ENCODE measurements at regions not wholly inside any gene's neighbourhood (a gene's known extent, or its start where the extent isn't known, plus 50 kb on each side); places are given as distances from the start of the nearest gene placed in this dataset.

DNA sequence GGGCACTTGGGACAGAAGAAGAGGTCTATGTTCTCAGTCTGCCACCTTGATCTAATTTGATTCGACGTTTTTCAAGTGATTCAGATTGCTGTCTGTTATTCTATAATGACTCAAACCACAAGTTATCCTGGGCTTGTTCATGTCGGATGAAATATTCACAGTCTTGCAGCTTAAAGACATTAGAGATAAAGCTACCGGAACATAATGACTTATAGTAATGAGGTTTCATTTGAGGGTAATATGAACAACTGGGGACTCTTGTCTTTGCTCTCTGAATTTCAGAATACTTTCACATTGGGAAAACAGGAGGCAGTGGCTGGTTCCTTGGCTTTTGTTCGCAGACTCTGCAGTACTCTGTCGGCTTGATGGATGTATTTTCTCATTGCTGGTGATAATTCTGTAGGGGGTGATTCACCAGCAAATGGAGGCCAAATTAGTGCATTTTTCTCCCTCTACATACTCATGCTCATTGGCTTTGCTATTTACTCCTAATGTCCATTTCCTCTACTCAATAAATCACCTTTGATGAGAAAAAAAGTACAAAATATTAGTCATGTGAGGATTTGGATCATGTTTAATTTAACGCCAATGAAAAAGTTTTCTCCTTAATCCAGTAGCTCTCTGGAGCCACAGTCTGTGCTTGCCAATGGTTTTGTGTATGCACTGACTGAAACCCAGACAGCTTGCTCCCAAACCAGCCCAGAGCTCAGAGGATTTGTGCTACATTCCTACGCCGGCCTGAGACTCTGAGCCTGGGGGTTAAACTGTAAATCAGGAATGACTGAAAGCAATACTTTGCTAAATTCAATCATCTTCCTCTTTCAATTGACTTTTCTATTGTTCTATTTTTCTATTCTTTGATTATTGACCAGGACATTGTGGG, 154.7 kb upstream of the ANKH start:
- TF ChIP-seq POLR2A (IDR thresholded peaks at IDR 0.05; ENCODE audit: low read length): no peak
- no peak for TF ChIP-seq GATA1 (IDR thresholded peaks at IDR 0.05; ENCODE audit: low read depth, low read length)
